GM12878 (cell line): ENCODE measurements at regions not wholly inside any gene's neighbourhood (a gene's known extent, or its start where the extent isn't known, plus 50 kb on each side); places are given as distances from the start of the nearest gene placed in this dataset.

Experiments used
- ATAC-seq: fragments of 200-7000 bp; cut with Tn5 transposase; 3 replicates; pipeline ENCODE4 v1.9.1; 2020; ENCODE audit warnings: mild to moderate bottlenecking, moderate library complexity
- BruUV-seq: library from RNA; stranded (reverse); fragments of 400-500 nt; replicated peaks from 2 replicates; lab custom pipeline; 2021; lab: Mats Ljungman, UMichigan
- CTCF ChIA-PET: fragments of 300-600 bp; sonication (Branson Sonifier 250); formaldehyde crosslinking; extraction: SDS; loops from one replicate; lab custom pipeline; 2021; ENCODE audit warnings: inconsistent platforms; lab: Yijun Ruan, JAX
- POLR2A ChIA-PET: fragments of 350-600 bp; formaldehyde crosslinking; extraction: SDS; loops from one replicate; lab custom pipeline; 2021; ENCODE audit warnings: inconsistent platforms; lab: Charles Lee
- RAD21 ChIA-PET: fragments of 300-600 bp; sonication (Branson Sonifier 250); formaldehyde crosslinking; loops from one replicate; lab custom pipeline; 2023; ENCODE audit warnings: antibody characterized with exemption; ENCODE audit not compliant: unreplicated experiment; lab: Charles Lee
- SMC1A ChIA-PET: fragments of 300-600 bp; sonication (Branson Sonifier 250); formaldehyde crosslinking; loops from one replicate; lab custom pipeline; 2023; ENCODE audit not compliant: unreplicated experiment, uncharacterized antibody; lab: Charles Lee
- DNase-seq: peaks from one replicate; pipeline ENCODE4 v3.0.0-alpha.2; 2011; ENCODE audit warnings: low read depth, low spot score
- FAIRE-seq: peaks from 3 replicates; lab custom pipeline; 2011; peaks lifted over from hg19 to GRCh38; lab: Jason Lieb, UNC
- H2AFZ ChIP-seq: 2 replicates; pipeline ENCODE4 v1.6.0; 2011; ENCODE audit warnings: low read depth, low read length, control low read depth; ENCODE audit not compliant: control insufficient read depth
- H3K27ac ChIP-seq: 2 replicates; pipeline ENCODE4 v1.5.1; 2011; ENCODE audit warnings: control low read depth; ENCODE audit not compliant: control insufficient read depth, insufficient read depth
- H3K27me3 ChIP-seq, 2 experiments: replicated peaks in 1 of 2; 2 replicates each; pipeline versions ENCODE4 v1.6.0 to v1.6.1; 2011; ENCODE audit warnings: low read length in 1 of 2; ENCODE audit not compliant: control insufficient read depth in 2 of 2, insufficient read depth in 2 of 2
- H3K36me3 ChIP-seq, 2 experiments: 2 replicates each; pipeline ENCODE4 v1.5.1; 2011; ENCODE audit warnings: low read length in 1 of 2; ENCODE audit not compliant: control insufficient read depth in 2 of 2, insufficient read depth in 2 of 2
- H3K4me1 ChIP-seq: 2 replicates; pipeline ENCODE4 v1.6.1; 2011; ENCODE audit warnings: mild to moderate bottlenecking, low read length, moderate library complexity, mixed read lengths; ENCODE audit not compliant: control insufficient read depth, insufficient read depth
- H3K4me2 ChIP-seq: 2 replicates; pipeline ENCODE4 v1.6.0; 2011; ENCODE audit warnings: control low read depth; ENCODE audit not compliant: control insufficient read depth, insufficient read depth
- H3K4me3 ChIP-seq: fragments of 200-600 bp; sonication (generic); 2 replicates; pipeline ENCODE4 v1.5.1; 2016
- H3K79me2 ChIP-seq: 2 replicates; pipeline ENCODE4 v1.6.0; 2011; ENCODE audit warnings: low read length; ENCODE audit not compliant: control insufficient read depth, insufficient read depth
- H3K9ac ChIP-seq: 2 replicates; pipeline ENCODE4 v1.8.0; 2011; ENCODE audit warnings: low read length, control low read depth, mixed read lengths; ENCODE audit not compliant: control insufficient read depth, insufficient read depth
- H3K9me3 ChIP-seq: replicated peaks from 3 replicates; pipeline ENCODE4 v1.5.1; 2011; ENCODE audit warnings: mild to moderate bottlenecking, low read length; ENCODE audit not compliant: control insufficient read depth, insufficient read depth
- H4K20me1 ChIP-seq: 2 replicates; pipeline ENCODE4 v1.6.0; 2011; ENCODE audit not compliant: control insufficient read depth, insufficient read depth
- BACH1 ChIP-seq: fragments of 450-650 bp; IDR thresholded peaks from 2 replicates; pipeline ENCODE4 v1.6.1; 2017; ENCODE audit warnings: mild to moderate bottlenecking, borderline replicate concordance
- E2F4 ChIP-seq: IDR thresholded peaks from 2 replicates; pipeline ENCODE4 v1.6.1; 2012; ENCODE audit warnings: low read depth, low read length, improper control_type of control experiment
- E2F8 ChIP-seq: fragments of 450-650 bp; IDR thresholded peaks from 2 replicates; pipeline ENCODE4 v1.6.1; 2018; ENCODE audit warnings: mild to moderate bottlenecking, low read depth, moderate library complexity; ENCODE audit not compliant: partially characterized antibody
- EZH2 ChIP-seq: IDR thresholded peaks from 2 replicates; pipeline ENCODE4 v1.6.1; 2012; ENCODE audit warnings: low read depth, mild to moderate bottlenecking, control low read depth, inconsistent platforms, low read length, borderline replicate concordance; ENCODE audit not compliant: control insufficient read depth
- KDM1A ChIP-seq: fragments of 200-600 bp; sonication (generic); IDR thresholded peaks from 2 replicates; pipeline ENCODE4 v1.6.1; 2016; ENCODE audit warnings: borderline replicate concordance
- MYB ChIP-seq: fragments of 150-350 bp; IDR thresholded peaks from 2 replicates; pipeline ENCODE4 v1.6.1; 2014; ENCODE audit warnings: mild to moderate bottlenecking, low read depth, low read length, borderline replicate concordance
- NR2C1 ChIP-seq: fragments of 450-650 bp; IDR thresholded peaks from 2 replicates; pipeline ENCODE4 v1.6.1; 2017; ENCODE audit warnings: antibody characterized with exemption, mild to moderate bottlenecking, moderate library complexity
- NR2C2 ChIP-seq: IDR thresholded peaks from 2 replicates; pipeline ENCODE4 v1.6.1; 2011; ENCODE audit warnings: borderline replicate concordance, low read depth; ENCODE audit not compliant: control insufficient read depth, insufficient read length
- RELB ChIP-seq: fragments of 450-650 bp; IDR thresholded peaks from 2 replicates; pipeline ENCODE4 v1.6.1; 2017; ENCODE audit warnings: low read depth, mild to moderate bottlenecking, moderate library complexity
- SMAD1 ChIP-seq: fragments of 450-650 bp; IDR thresholded peaks from 2 replicates; pipeline ENCODE4 v1.6.1; 2018; ENCODE audit warnings: mild to moderate bottlenecking, low read depth; ENCODE audit not compliant: partially characterized antibody
- SRF ChIP-seq, 2 experiments: IDR thresholded peaks; 2 replicates each; pipeline ENCODE4 v1.6.1; 2011; ENCODE audit warnings: low read depth in 2 of 2, low read length in 2 of 2, mild to moderate bottlenecking in 1 of 2, moderate library complexity in 1 of 2
- STAT3 ChIP-seq: IDR thresholded peaks from 2 replicates; pipeline ENCODE4 v1.6.1; 2011; ENCODE audit warnings: low read depth, low read length, improper control_type of control experiment
- TARDBP ChIP-seq: IDR thresholded peaks from 2 replicates; pipeline ENCODE4 v1.6.1; 2016; ENCODE audit warnings: borderline replicate concordance
- TBL1XR1 ChIP-seq: IDR thresholded peaks from 2 replicates; pipeline ENCODE4 v1.6.1; 2012; ENCODE audit warnings: low read depth, low read length, improper control_type of control experiment
- YY1 ChIP-seq: IDR thresholded peaks from 2 replicates; pipeline ENCODE4 v1.6.1; 2011; ENCODE audit warnings: low read depth, mild to moderate bottlenecking, low read length
- ZBTB11 ChIP-seq: fragments of 450-650 bp; formaldehyde crosslinking; IDR thresholded peaks from 2 replicates; pipeline ENCODE4 v1.5.0; 2022; ENCODE audit warnings: mild to moderate bottlenecking, missing genetic modification characterization
- whole genome bisulfite sequencing: methylation state at CpG from one replicate; pipeline ENCODE4 v1.1.6; 2016; ENCODE audit warnings: low lambda C conversion rate; ENCODE audit not compliant: insufficient replicate concordance, insufficient coverage; ENCODE audit errors: missing lambda C conversion rate; 5-methylcytosine and 5-hydroxymethylcytosine counted together
- in situ Hi-C: fragments of 300-500 bp; cut with MboI; formaldehyde crosslinking; loops from 9 replicates; pipeline ENCODE4 v1.14.3; 2018; ENCODE audit warnings: mixed read lengths
- intact Hi-C: fragments of 100-400 bp; cut with micrococcal nuclease; formaldehyde crosslinking; loops from one replicate; pipeline ENCODE4 v1.14.2; 2022; ENCODE audit not compliant: unreplicated experiment

GRCh38 chr6:74623027-74623426 lies 582.8 kb downstream of the COL12A1 start:
- in situ Hi-C loops: no loop called here
- CTCF ChIA-PET: no interaction called here
- TF ChIP-seq STAT3 (no peak), BACH1 (no peak), EZH2 (no peak), NR2C1 (no peak), KDM1A (no peak), ZBTB11 (CRISPR knock-in tag) (no peak), RELB (no peak), TARDBP (no peak), E2F4 (no peak), TBL1XR1 (no peak), SMAD1 (no peak), MYB (no peak), E2F8 (no peak), YY1 (no peak), NR2C2 (no peak), SRF (IDR thresholded peaks at IDR 0.05; ENCODE audit: low read depth in 2 of 2, low read length in 2 of 2) (no peak)

More at GRCh38 chr6:74623027-74623426, 582.8 kb downstream of the COL12A1 start:
- ChIA-PET RAD21 (no interaction called here), POLR2A (no interaction called here), SMC1A (interaction anchor here (1.4 kb wide), 1 partner anchor 17 kb away, joined by 4 read pairs; no protein-coding TSS in a partner anchor)
- no TSS peak for BruUV-seq
- Histone ChIP-seq H3K4me1 (no peaks in the 10 kb centered on the region), H3K79me2 (no peaks in the 10 kb centered on the region), H4K20me1 (no peaks in the 10 kb centered on the region), H3K36me3 (no peaks in the 10 kb centered on the region), H2AFZ (no peak overlapping the region), H3K9ac (no peak overlapping the region), H3K27ac (no peak overlapping the region), H3K27me3 (no peaks in the 10 kb centered on the region), H3K9me3 (no peaks in the 10 kb centered on the region; the same call in 2 of the 3 replicates), H3K4me3 (no peak overlapping the region), H3K4me2 (no peak overlapping the region)
- DNase-seq (no peak), ATAC-seq (no peak), FAIRE-seq (no peak)
- intact Hi-C loops: no loop called here
- 13% methylated on average over 2 of the region's 2 CpGs for WGBS
